Fibroblast of villous mesenchyme (primary cell): ENCODE measurements at regions not wholly inside any gene's neighbourhood (a gene's known extent, or its start where the extent isn't known, plus 50 kb on each side); places are given as distances from the start of the nearest gene placed in this dataset.
"Not testable (repeated sequence)": the region's sequence is repeated elsewhere in the genome, so short reads cannot be mapped to it uniquely, and the experiment has no call there.

Experiments
- DNase-seq: peaks from one replicate; pipeline ENCODE4 v3.0.0-alpha.2; 2010; ENCODE audit warnings: low read depth
- H3K4me3 ChIP-seq: 2 replicates; pipeline ENCODE4 v1.5.1; 2011; ENCODE audit warnings: low read depth, mild to moderate bottlenecking, low read length
- TF ChIP-seq, protein P1 (sequence below): IDR thresholded peaks from 2 replicates; pipeline ENCODE4 v1.5.1; 2012; ENCODE audit warnings: low read depth, mild to moderate bottlenecking, low read length; ENCODE audit not compliant: insufficient read depth

DNA sequence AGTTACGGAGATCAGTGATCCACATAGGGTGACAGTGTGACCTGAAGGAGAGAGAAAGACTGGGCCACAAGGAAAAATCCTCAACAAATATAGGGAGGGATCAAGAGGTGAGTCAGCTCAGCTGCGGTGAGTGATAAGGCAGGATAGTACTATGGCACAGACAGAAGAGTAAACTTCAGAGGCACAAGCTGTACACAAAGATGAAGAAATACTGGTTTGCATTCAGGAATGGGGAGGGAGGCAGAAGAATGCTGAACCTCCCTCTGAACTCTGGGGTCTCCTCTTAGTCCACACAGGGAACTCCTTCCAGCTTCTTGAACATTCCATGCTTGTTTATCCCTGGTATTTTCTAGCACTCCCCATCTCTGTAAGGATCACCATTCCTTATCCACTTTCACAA lies 162.7 kb downstream of the BARX2 start:
- TF ChIP-seq, protein P1, sequence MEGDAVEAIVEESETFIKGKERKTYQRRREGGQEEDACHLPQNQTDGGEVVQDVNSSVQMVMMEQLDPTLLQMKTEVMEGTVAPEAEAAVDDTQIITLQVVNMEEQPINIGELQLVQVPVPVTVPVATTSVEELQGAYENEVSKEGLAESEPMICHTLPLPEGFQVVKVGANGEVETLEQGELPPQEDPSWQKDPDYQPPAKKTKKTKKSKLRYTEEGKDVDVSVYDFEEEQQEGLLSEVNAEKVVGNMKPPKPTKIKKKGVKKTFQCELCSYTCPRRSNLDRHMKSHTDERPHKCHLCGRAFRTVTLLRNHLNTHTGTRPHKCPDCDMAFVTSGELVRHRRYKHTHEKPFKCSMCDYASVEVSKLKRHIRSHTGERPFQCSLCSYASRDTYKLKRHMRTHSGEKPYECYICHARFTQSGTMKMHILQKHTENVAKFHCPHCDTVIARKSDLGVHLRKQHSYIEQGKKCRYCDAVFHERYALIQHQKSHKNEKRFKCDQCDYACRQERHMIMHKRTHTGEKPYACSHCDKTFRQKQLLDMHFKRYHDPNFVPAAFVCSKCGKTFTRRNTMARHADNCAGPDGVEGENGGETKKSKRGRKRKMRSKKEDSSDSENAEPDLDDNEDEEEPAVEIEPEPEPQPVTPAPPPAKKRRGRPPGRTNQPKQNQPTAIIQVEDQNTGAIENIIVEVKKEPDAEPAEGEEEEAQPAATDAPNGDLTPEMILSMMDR, result no peak
- no peak overlapping the region for H3K4me3 ChIP-seq
- no peak for DNase-seq

DNA sequence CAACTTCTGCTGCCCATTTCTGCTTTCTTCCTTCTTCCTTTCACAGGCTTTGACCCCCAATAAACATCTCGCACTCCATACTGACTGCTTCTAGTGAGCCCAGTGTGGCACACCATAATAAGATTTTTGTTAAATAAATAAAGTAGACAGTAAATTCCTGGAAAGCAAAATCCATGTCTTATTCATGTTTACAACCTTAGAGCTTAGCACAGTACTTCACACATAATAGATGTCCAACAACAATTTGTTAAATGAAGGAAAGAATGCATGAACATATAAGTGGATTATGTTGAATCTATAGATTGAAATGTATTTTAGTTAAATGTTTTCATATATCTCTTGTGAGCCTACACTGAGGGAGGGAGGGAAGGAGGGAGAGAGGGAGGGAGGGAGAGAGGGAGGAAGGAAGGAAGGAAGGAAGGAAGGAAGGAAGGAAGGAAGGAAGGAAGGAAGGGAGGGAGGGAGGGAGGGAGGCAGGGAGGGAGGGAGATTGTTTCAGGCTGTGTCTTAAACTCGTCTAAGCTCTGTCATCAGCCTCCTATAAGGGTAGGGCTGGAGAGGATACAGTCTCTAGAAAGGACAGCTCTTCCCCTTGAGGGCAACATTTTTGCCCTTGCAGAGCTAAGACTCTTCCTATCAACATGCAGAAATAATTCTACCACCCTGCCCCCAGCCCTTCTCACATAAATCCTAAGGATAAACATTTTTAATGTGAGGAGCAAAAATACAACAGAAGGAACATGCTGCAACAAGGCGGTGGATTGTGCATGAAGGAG lies 168.1 kb downstream of the BARX2 start:
- TF ChIP-seq, protein P1, result no peak

DNA sequence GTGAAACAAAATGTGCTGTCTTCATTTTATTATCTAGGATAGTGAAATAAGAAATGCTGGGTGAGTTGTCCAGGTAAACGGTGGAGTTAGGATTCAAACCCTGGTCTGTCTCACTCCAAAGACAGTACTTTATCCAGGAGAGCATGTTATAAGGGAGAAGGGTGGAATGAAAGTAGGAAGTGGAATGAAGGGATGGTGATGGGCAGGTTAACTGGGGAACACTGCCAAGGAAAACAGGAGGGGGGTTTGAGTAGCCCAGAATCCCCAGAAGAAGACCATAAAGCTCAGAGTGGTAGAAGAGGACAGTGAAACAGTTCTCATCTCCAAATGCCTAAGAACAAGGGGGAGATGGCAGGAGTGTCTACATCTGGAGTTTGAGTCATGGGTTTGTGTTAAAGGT lies 169.0 kb downstream of the BARX2 start:
- H3K4me3 ChIP-seq, result no peak overlapping the region
- DNase-seq, result no peak
- TF ChIP-seq, protein P1, result no peak

More for the DNA sequence above, 168.1 kb downstream of the BARX2 start:
- DNase-seq, result no peak
- H3K4me3 ChIP-seq, result no peak overlapping the region

DNA sequence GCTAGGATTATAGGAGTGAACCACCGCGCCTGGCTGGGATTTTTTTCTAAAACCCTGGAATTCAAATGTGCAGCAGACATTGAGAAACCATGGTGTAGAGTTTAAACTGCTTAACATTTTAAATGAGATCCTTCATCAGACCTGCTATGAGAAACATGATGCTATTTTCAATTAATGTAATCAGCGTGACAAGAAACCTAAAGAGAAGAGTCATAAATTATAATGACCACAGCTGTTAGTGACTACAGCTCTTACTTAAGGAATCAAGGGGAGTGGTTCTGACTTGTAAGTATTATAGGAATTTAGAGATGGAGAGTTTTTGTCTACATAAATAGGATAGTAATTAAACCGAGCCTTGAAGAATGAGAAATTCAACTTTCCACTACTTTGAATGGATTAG lies 170.6 kb downstream of the BARX2 start:
- DNase-seq, result no peak
- TF ChIP-seq, protein P1, result no peak

DNA sequence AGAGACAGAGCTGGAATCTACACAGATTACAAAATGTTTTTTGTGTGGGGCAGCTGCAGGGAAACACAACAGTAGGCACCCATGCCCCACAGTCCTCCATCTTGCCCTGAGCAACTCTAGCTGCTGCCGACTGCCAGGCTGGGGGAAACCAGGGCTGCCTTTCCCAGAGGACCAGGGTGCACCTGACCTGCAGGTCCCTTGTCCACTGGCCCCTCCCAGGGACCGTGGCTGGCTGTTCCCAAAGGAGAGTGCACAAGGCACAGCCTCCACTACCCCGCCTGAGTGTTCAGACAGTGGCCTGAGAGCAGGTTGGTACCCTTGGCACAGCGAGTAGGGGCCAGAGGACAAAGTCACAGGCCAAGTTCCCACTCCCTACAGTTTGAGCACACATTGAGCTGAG lies 181.8 kb downstream of the BARX2 start:
- DNase-seq, result no peak
- TF ChIP-seq, protein P1, result no peak
- H3K4me3 ChIP-seq, result no peak overlapping the region

More for the DNA sequence above, 170.6 kb downstream of the BARX2 start:
- no peak overlapping the region for H3K4me3 ChIP-seq

DNA sequence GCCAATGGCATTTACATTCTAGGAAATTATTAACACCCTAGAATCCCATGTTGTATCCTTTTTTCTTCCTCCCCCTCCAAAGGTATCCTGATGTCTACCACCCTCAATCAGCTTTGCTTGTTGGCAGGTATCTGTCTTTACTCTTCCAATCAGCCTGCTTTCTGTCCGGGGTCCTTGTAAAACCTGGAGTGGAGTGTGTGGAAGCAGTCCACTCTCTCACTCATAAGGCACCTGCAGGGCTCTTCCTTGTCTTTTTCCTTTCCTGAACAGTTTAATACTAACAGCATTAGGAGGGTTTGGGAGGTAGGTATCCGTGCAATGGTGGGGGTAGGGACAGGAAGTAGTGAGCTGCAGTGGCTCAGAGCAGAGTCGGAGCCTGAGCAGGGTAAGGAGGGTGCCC lies 193.4 kb downstream of the BARX2 start:
- no peak overlapping the region for H3K4me3 ChIP-seq
- TF ChIP-seq, protein P1, result no peak
- no peak for DNase-seq

DNA sequence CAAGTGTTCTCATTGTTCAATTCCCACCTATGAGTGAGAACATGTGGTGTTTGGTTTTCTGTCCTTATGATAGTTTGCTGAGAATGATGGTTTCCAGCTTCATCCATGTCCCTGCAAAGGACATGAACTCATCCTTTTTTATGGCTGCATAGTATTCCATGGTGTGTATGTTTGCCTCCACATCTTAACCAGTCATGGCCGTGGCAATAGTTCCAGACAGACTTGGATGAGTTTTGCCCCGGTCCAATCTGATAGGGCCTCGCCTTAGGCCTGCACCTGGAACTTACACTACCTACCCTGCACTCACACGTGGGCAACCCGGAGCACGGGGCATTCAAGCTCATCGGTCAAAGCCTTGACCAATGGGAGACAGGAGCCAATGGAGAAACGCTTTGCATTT lies 197.0 kb downstream of the BARX2 start:
- not testable (repeated sequence) for H3K4me3 ChIP-seq, DNase-seq
